ENCODE measurements at regions not wholly inside any gene's neighbourhood (a gene's known extent, or its start where the extent isn't known, plus 50 kb on each side); places are given as distances from the start of the nearest gene placed in this dataset.

DNA sequence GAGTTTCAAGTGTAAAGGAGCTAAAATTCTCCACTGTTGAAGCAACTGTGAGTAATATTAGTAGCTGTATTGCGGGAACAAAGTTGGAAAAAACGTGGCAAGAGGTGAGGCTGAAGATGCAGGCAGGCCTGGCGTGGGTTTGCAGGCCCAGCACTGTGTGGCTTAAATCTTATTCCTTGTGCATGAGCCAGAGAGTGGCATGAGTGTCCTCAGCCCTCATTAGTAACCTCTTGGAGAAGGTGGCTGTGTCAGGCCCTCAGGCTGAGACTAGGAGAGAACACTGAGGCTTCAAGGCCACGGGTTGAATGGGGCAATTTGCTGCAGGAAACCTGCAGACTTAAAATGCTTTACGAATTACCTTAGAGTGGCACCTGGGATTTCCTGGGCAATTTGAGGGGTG, 372.7 kb upstream of the CITED2 start:
- H3K4me1 ChIP-seq (ENCODE audit: insufficient read depth, low read length) = peaks cover 16% of the 10 kb centered on the region
- Mint-ChIP-seq H3K27ac (ENCODE audit: unreplicated experiment) (no peak overlapping the region), H3K9me3 (ENCODE audit: unreplicated experiment) (no peaks in the 10 kb centered on the region)

DNA sequence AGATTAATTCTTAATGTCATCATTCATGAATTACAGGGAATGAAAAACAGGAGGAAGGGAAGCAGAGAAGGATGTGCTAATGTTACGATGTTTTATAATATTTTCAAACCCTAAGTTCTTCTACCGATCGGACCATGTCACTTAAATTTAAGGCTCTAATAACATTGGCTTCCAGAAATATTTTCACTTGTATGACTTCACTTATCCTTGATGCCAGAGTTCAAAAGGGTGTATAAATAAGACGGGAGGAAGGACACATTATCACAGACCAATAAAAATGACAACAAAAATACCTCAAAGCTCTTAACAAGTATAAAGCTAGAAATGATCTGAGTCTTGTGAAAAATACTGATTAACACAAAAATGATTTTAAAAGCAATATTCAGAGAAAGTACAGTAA, 370.4 kb upstream of the CITED2 start:
- Histone ChIP-seq H3K9me3 (ENCODE audit: insufficient read depth, low read depth, low read length) (no peaks in the 10 kb centered on the region), H3K4me3 (ENCODE audit: insufficient read depth, low read depth, low read length) (no peak overlapping the region), H3K4me2 (ENCODE audit: low read length) (no peak overlapping the region), H3K27me3 (ENCODE audit: insufficient read depth, low read length) (no peaks in the 10 kb centered on the region), H3K36me3 (ENCODE audit: insufficient read depth, low read length) (no peaks in the 10 kb centered on the region), H2AFZ (ENCODE audit: low read depth, low read length) (no peak overlapping the region), H3K79me2 (ENCODE audit: insufficient read depth, low read length) (no peaks in the 10 kb centered on the region), H3K27ac (ENCODE audit: low read depth, low read length) (no peak overlapping the region), H4K20me1 (ENCODE audit: insufficient read depth, low read length) (no peaks in the 10 kb centered on the region), H3K9ac (ENCODE audit: low read length) (no peak overlapping the region), H3K4me1 (ENCODE audit: insufficient read depth, low read length) (peaks cover 15% of the 10 kb centered on the region)
- peak; percentile 29 for FAIRE-seq
- Mint-ChIP-seq H3K4me3 (ENCODE audit: unreplicated experiment) (no peak overlapping the region), H3K4me1 (ENCODE audit: low read depth, unreplicated experiment) (peaks cover 33% of the 10 kb centered on the region), H3K9me3 (ENCODE audit: unreplicated experiment) (no peaks in the 10 kb centered on the region), H3K36me3 (ENCODE audit: low read depth, unreplicated experiment) (no peaks in the 10 kb centered on the region), H3K27ac (ENCODE audit: unreplicated experiment) (peak overlapping the region; percentile 44), H3K27me3 (ENCODE audit: low read depth, unreplicated experiment) (no peaks in the 10 kb centered on the region)
- DNase-seq (ENCODE audit: low read depth) = no peak
- TF ChIP-seq EZH2 (IDR thresholded peaks at IDR 0.05; ENCODE audit: insufficient read depth, low read length) = no peak
- TF ChIP-seq, protein P1, sequence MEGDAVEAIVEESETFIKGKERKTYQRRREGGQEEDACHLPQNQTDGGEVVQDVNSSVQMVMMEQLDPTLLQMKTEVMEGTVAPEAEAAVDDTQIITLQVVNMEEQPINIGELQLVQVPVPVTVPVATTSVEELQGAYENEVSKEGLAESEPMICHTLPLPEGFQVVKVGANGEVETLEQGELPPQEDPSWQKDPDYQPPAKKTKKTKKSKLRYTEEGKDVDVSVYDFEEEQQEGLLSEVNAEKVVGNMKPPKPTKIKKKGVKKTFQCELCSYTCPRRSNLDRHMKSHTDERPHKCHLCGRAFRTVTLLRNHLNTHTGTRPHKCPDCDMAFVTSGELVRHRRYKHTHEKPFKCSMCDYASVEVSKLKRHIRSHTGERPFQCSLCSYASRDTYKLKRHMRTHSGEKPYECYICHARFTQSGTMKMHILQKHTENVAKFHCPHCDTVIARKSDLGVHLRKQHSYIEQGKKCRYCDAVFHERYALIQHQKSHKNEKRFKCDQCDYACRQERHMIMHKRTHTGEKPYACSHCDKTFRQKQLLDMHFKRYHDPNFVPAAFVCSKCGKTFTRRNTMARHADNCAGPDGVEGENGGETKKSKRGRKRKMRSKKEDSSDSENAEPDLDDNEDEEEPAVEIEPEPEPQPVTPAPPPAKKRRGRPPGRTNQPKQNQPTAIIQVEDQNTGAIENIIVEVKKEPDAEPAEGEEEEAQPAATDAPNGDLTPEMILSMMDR (IDR thresholded peaks at IDR 0.05; ENCODE audit: insufficient read depth, low read depth, low read length) = no peak

More for the DNA sequence above, 372.7 kb upstream of the CITED2 start:
- Histone ChIP-seq H3K9ac (ENCODE audit: low read length) (no peak overlapping the region), H2AFZ (ENCODE audit: low read depth, low read length) (no peak overlapping the region), H3K27me3 (ENCODE audit: insufficient read depth, low read length) (no peaks in the 10 kb centered on the region), H3K36me3 (ENCODE audit: insufficient read depth, low read length) (no peaks in the 10 kb centered on the region), H3K79me2 (ENCODE audit: insufficient read depth, low read length) (no peaks in the 10 kb centered on the region), H3K4me2 (ENCODE audit: low read length) (no peak overlapping the region), H3K9me3 (ENCODE audit: insufficient read depth, low read depth, low read length) (no peaks in the 10 kb centered on the region), H4K20me1 (ENCODE audit: insufficient read depth, low read length) (no peaks in the 10 kb centered on the region), H3K27ac (ENCODE audit: low read depth, low read length) (no peak overlapping the region), H3K4me3 (ENCODE audit: insufficient read depth, low read depth, low read length) (no peak overlapping the region)
- FAIRE-seq = no peak
- Mint-ChIP-seq H3K36me3 (ENCODE audit: low read depth, unreplicated experiment) (no peaks in the 10 kb centered on the region), H3K27me3 (ENCODE audit: low read depth, unreplicated experiment) (no peaks in the 10 kb centered on the region), H3K4me1 (ENCODE audit: low read depth, unreplicated experiment) (peaks cover 31% of the 10 kb centered on the region), H3K4me3 (ENCODE audit: unreplicated experiment) (no peak overlapping the region)
- TF ChIP-seq, protein P1 (IDR thresholded peaks at IDR 0.05; ENCODE audit: insufficient read depth, low read depth, low read length) = no peak
- no peak for TF ChIP-seq EZH2 (IDR thresholded peaks at IDR 0.05; ENCODE audit: insufficient read depth, low read length)
- DNase-seq (ENCODE audit: low read depth) = no peak

DNA sequence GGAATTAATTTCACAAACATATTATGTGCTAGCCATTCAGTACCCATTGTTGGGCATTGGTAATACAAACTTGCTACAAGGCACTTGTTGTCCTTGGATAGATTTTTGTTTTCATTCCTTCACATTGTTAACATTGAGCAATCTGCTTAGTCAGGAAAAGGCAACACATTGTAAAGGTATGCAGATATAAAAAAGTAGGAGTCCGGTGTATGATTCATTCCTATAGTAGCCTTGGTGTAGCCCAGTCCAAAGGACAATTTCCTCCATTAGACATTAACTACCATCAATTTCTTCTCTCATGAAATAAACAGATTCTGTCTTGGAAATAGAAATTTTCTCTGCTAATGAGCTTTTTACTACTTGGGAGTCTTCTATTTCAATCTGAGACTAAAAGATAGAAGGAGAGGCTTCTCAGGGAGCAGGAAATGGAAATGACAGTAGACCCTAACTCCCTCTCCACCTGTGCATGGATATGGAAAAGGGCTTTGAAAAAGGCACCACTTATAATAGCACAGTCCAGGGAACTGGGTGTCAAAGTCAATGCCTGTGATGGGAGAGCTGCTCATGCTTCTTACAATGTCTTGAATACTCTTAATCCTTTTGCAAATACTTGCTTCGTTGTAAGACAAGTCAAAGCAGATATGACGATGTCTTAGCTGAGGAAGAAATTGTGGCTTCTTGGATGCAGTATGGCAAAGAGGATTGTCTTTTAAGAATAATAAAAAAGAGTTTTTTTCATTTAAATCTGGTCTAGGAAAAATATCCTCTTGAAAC, 369.4 kb upstream of the CITED2 start:
- peak overlapping the region; percentile 49 for H3K4me2 ChIP-seq (ENCODE audit: low read length)
- H4K20me1 ChIP-seq (ENCODE audit: insufficient read depth, low read length) = no peaks in the 10 kb centered on the region
- Mint-ChIP-seq H3K27ac (ENCODE audit: unreplicated experiment) (peak overlapping the region; percentile 41), H3K36me3 (ENCODE audit: low read depth, unreplicated experiment) (no peaks in the 10 kb centered on the region), H3K9me3 (ENCODE audit: unreplicated experiment) (no peaks in the 10 kb centered on the region), H3K4me1 (ENCODE audit: low read depth, unreplicated experiment) (peaks cover 31% of the 10 kb centered on the region), H3K4me3 (ENCODE audit: unreplicated experiment) (no peak overlapping the region), H3K27me3 (ENCODE audit: low read depth, unreplicated experiment) (no peaks in the 10 kb centered on the region)
- H3K9me3 ChIP-seq (ENCODE audit: insufficient read depth, low read depth, low read length) = no peaks in the 10 kb centered on the region
- no peaks in the 10 kb centered on the region for H3K27me3 ChIP-seq (ENCODE audit: insufficient read depth, low read length)
- H3K4me1 ChIP-seq (ENCODE audit: insufficient read depth, low read length) = peaks cover 15% of the 10 kb centered on the region
- DNase-seq (ENCODE audit: low read depth) (peak; percentile 96), FAIRE-seq (peak; percentile 99)
- H3K9ac ChIP-seq (ENCODE audit: low read length) = no peak overlapping the region
- no peaks in the 10 kb centered on the region for H3K79me2 ChIP-seq (ENCODE audit: insufficient read depth, low read length)
- no peak overlapping the region for H2AFZ ChIP-seq (ENCODE audit: low read depth, low read length)
- TF ChIP-seq, protein P1 (IDR thresholded peaks at IDR 0.05; ENCODE audit: insufficient read depth, low read depth, low read length) = no peak
- no peak for TF ChIP-seq EZH2 (IDR thresholded peaks at IDR 0.05; ENCODE audit: insufficient read depth, low read length)
- no peak overlapping the region for H3K27ac ChIP-seq (ENCODE audit: low read depth, low read length)
- H3K4me3 ChIP-seq (ENCODE audit: insufficient read depth, low read depth, low read length) = no peak overlapping the region
- H3K36me3 ChIP-seq (ENCODE audit: insufficient read depth, low read length) = no peaks in the 10 kb centered on the region
